Testis (tissue), 2 donors: ENCODE measurements at regions not wholly inside any gene's neighbourhood (a gene's known extent, or its start where the extent isn't known, plus 50 kb on each side); places are given as distances from the start of the nearest gene placed in this dataset.

ENCODE experiments used
- DNase-seq: peaks from one replicate; pipeline ENCODE4 v3.0.0-alpha.2; 2019
- H3K27ac ChIP-seq, 2 donors: fragments of 200-600 bp; sonication (generic); one replicate each; pipeline ENCODE4 v1.5.1; 2019
- H3K27me3 ChIP-seq: fragments of 200-600 bp; sonication (generic); one replicate; pipeline ENCODE4 v1.5.1; 2019
- H3K36me3 ChIP-seq: fragments of 200-600 bp; sonication (generic); one replicate; pipeline ENCODE4 v1.5.1; 2017; ENCODE audit warnings: low read depth; ENCODE audit errors: missing control alignments
- H3K4me1 ChIP-seq: fragments of 200-600 bp; sonication (generic); one replicate; pipeline ENCODE4 v1.5.1; 2019
- H3K4me3 ChIP-seq, 2 donors: fragments of 200-600 bp; sonication (generic); one replicate each; pipeline ENCODE4 v1.5.1; 2017 to 2019
- H3K9me3 ChIP-seq: fragments of 200-600 bp; sonication (generic); one replicate; pipeline ENCODE4 v1.5.1; 2017
- POLR2A ChIP-seq: fragments of 450-650 bp; IDR thresholded peaks from one replicate; pipeline ENCODE4 v1.6.1; 2017; ENCODE audit warnings: antibody characterized with exemption, mild to moderate bottlenecking, moderate library complexity
- WGBS, 2 donors: methylation state at CpG; one replicate each; pipeline ENCODE4 v1.1.5; 2018; 5-methylcytosine and 5-hydroxymethylcytosine counted together
- intact Hi-C: fragments of 100-400 bp; cut with DNase I; formaldehyde crosslinking; loops from one replicate; pipeline ENCODE4 v1.15.1; 2023; ENCODE audit warnings: low total_unique reads
- TF ChIP-seq, protein P1 (sequence below), 3 experiments: fragments of 450-650 bp in 2 of 3; fragments of 200-600 bp in 1 of 3; sonication (generic) in 1 of 3; IDR thresholded peaks; one replicate each; pipeline ENCODE4 v1.5.1; 2016 to 2019; ENCODE audit warnings: antibody characterized with exemption in 3 of 3, mild to moderate bottlenecking in 2 of 3, moderate library complexity in 1 of 3

DNA sequence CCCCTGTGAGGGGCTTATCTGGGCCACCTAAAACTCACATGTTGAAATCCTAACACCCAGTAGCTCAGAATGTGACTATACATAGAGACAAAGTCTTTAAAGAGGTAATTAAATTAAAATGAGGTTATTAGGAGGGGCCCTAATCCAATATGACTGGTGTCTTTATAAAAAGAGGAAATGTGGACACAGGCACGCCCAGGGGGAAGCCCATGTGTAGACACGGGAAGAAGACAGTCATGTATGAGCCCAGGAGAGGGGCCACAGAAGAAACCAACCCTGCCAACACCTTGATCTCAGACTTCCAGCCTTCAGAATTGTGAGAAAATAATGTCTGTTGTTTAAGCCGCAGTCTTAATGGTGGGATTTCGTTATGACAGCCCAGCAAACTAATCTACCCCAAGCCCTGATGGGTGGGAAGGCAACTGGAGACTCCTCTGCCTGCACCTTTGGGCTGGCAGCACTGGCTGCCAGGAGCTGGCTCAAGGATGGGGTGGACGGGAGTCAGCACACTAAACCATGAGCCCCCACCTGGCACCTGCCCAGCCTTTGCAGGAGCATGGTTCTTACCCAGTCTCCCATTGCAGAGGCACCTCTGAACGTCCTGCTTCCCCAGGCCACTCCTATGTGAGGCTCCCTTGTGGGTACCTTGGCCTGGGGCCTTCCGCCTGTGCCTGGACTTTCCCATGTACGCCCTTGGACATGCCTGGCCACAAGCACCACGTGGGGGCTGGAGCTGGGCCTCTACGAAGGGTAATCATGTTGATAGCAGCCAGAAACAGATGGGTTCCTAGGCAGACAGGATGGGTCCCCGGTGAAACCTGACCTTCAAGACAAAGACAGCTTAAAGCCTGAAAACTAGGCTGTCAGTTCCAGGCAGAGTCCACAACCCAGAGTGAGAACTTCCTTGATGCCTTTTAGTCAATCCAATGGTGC, 57.1 kb upstream of the DMRTB1 start:
- Histone ChIP-seq H3K4me3 (no peak overlapping the region), H3K27me3 (no peaks in the 10 kb centered on the region), H3K27ac (no peak overlapping the region), H3K36me3 (no peaks in the 10 kb centered on the region), H3K4me1 (no peaks in the 10 kb centered on the region), H3K9me3 (no peaks in the 10 kb centered on the region)
- TF ChIP-seq, protein P1, sequence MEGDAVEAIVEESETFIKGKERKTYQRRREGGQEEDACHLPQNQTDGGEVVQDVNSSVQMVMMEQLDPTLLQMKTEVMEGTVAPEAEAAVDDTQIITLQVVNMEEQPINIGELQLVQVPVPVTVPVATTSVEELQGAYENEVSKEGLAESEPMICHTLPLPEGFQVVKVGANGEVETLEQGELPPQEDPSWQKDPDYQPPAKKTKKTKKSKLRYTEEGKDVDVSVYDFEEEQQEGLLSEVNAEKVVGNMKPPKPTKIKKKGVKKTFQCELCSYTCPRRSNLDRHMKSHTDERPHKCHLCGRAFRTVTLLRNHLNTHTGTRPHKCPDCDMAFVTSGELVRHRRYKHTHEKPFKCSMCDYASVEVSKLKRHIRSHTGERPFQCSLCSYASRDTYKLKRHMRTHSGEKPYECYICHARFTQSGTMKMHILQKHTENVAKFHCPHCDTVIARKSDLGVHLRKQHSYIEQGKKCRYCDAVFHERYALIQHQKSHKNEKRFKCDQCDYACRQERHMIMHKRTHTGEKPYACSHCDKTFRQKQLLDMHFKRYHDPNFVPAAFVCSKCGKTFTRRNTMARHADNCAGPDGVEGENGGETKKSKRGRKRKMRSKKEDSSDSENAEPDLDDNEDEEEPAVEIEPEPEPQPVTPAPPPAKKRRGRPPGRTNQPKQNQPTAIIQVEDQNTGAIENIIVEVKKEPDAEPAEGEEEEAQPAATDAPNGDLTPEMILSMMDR (IDR thresholded peaks at IDR 0.05), result no peak
- TF ChIP-seq POLR2A, result no peak
- WGBS, 2 donors, result 64 to 81% methylated on average over 11 of the region's 11 CpGs
- no peak for DNase-seq
- intact Hi-C loops, result no loop called here

- no peaks in the 10 kb centered on the region for H3K27me3 ChIP-seq
- whole genome bisulfite sequencing, 2 donors, result 92 to 94% methylated on average over 8 to 10 of the region's 10 CpGs
- no peak for DNase-seq
- no peak overlapping the region for H3K27ac ChIP-seq
- intact Hi-C loops, result no loop called here
- H3K36me3 ChIP-seq, result no peaks in the 10 kb centered on the region
- no peaks in the 10 kb centered on the region for H3K4me1 ChIP-seq
- H3K4me3 ChIP-seq, result no peak overlapping the region
- no peaks in the 10 kb centered on the region for H3K9me3 ChIP-seq
- TF ChIP-seq, protein P1 (IDR thresholded peaks at IDR 0.05), result no peak
- TF ChIP-seq POLR2A, result no peak
Measured at GRCh38 chr1:53402891-53403655, 56.1 kb upstream of the DMRTB1 start.

- Histone ChIP-seq H3K4me3 (no peak overlapping the region), H3K36me3 (no peaks in the 10 kb centered on the region), H3K27ac (no peak overlapping the region), H3K27me3 (no peaks in the 10 kb centered on the region), H3K9me3 (no peaks in the 10 kb centered on the region), H3K4me1 (no peaks in the 10 kb centered on the region)
- TF ChIP-seq, protein P1 (IDR thresholded peaks at IDR 0.05), result no peak
- no peak for TF ChIP-seq POLR2A
- WGBS, 2 donors, result 94% methylated on average over 7 of the region's 7 CpGs
- intact Hi-C loops, result no loop called here
- no peak for DNase-seq
Measured at GRCh38 chr1:53405737-53406136, 53.5 kb upstream of the DMRTB1 start.

DNA sequence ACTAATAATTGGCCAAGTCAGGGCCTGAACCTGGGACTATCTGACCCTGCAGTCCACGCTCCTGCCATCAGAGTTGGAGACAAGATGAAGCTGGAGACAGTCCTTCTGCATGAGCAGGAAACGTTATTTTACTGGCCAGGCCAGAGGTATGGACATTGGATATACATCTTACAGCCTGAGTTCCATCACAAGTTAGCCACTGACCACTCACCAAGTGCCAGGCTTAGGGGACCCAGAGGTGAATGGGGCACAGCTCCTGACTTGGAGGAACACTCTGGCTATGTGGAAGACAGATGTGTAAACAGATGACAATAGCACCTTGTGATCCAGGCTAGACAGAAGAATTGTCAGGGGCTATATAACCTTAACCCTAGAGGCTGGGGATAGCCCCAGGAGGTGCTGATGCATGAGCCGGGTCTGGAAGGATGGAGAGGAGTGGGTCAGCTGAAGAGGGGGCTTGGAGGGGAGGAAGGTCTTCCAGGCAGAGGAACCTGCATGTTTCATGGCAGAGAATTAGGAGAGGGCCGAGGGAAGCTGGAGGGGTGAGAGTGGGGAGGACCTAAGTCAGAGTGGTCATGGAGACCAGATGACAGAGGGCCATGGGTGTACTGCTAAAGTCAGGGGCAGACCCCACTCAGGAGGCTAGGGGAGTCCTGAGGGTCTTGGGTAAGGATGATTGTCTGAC, 52.5 kb upstream of the DMRTB1 start:
- H3K4me1 ChIP-seq, result no peaks in the 10 kb centered on the region
- no peak for DNase-seq
- H3K4me3 ChIP-seq, result no peak overlapping the region
- H3K27me3 ChIP-seq, result no peaks in the 10 kb centered on the region
- H3K9me3 ChIP-seq, result no peaks in the 10 kb centered on the region
- no peak overlapping the region for H3K27ac ChIP-seq
- TF ChIP-seq, protein P1 (IDR thresholded peaks at IDR 0.05), result no peak
- TF ChIP-seq POLR2A, result no peak
- intact Hi-C loops, result no loop called here
- WGBS, 2 donors, result 76 to 85% methylated on average over 4 of the region's 4 CpGs
- no peaks in the 10 kb centered on the region for H3K36me3 ChIP-seq
